Epithelial cell of proximal tubule (primary cell): ENCODE measurements at regions not wholly inside any gene's neighbourhood (a gene's known extent, or its start where the extent isn't known, plus 50 kb on each side); places are given as distances from the start of the nearest gene placed in this dataset.

Experiments used
- DNase-seq: peaks from one replicate; pipeline ENCODE4 v3.0.0-alpha.2; 2011; ENCODE audit warnings: low read depth
- H3K4me3 ChIP-seq: 2 replicates; pipeline ENCODE4 v1.5.1; 2011; ENCODE audit warnings: low read depth, mild to moderate bottlenecking, low read length
- CTCF ChIP-seq: conservative IDR thresholded peaks from 2 replicates; pipeline ENCODE4 v1.5.1; 2012; ENCODE audit warnings: low read depth, mild to moderate bottlenecking, low read length

DNA sequence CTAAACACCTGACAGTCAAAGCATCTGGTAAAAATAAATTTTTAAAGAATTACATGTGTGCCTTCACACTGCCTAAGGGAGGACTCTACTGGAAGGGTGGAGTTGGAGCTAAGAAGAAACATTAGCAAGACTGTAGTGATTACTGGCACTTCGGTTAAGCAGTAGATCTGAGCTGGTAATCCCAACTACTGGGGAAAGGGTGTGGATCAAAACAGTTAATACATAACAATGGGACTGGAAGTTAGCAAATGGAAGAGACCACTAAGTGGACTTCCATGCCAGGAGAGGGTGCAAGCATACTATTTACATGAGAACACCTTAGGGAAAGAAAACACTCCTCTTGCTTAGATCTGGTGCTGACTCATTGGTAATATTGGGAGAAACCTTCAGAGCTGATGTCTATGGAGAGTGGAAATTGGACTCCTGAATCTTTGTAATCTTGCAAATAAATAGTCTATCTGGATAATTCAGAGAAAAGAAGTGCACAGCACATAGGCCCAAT is 519.6 kb upstream of the LINC00305 start:
- no peak overlapping the region for H3K4me3 ChIP-seq
- peak; percentile 4 for TF ChIP-seq CTCF
- no peak for DNase-seq

DNA sequence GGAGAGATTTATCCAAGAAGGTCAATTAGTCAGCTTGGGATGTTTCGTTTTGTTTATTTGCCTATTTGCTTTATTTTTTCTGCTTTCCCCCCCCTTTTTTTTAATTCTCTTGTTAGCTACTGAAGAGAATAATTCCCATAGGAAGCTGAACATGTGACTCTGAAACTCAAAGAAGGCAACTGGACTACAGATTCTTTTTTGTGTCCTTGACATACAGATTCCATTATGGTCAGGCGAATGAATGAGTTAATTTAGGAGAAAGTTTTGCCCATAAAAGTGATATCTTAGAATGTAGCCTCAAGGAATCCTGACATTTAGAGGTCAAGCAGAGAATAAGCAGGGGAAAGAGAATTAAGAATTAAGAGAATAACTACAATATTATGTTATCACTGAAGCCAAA is 514.2 kb upstream of the LINC00305 start:
- no peak for DNase-seq
- H3K4me3 ChIP-seq: no peak overlapping the region
- TF ChIP-seq CTCF: no peak

DNA sequence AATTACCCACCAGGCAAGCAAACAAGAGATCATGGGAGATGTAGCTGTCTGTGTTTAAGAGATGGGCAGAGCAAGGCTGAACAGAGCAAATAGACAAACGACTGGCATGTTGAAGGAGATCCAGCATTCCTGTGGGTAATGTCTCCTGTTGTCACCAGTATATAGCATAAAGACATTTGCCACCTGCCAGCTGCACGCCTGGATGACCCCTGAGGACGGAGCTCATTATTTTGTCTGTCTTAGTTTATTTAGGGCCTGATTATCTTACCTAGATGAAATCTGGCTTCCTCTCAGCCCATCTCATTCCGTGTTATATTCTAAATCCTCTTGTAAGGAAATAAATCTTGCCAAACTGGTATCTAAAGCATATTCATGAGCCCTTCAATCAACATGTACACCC is 510.3 kb upstream of the LINC00305 start:
- TF ChIP-seq CTCF: no peak
- no peak overlapping the region for H3K4me3 ChIP-seq
- DNase-seq: no peak

GRCh38 chr18:64653068-64653467 is 504.2 kb upstream of the LINC00305 start:
- no peak for DNase-seq
- no peak overlapping the region for H3K4me3 ChIP-seq
- TF ChIP-seq CTCF: no peak

- no peak overlapping the region for H3K4me3 ChIP-seq
- no peak for DNase-seq
- no peak for TF ChIP-seq CTCF
Observed at GRCh38 chr18:64650068-64650467, 501.2 kb upstream of the LINC00305 start.

GRCh38 chr18:64645753-64646152 is 496.9 kb upstream of the LINC00305 start:
- DNase-seq: no peak
- no peak for TF ChIP-seq CTCF
- H3K4me3 ChIP-seq: no peak overlapping the region

- no peak for DNase-seq
- no peak for TF ChIP-seq CTCF
- H3K4me3 ChIP-seq: no peak overlapping the region
Observed at GRCh38 chr18:64639536-64639935, 490.6 kb upstream of the LINC00305 start.
